ENCODE measurements at regions not wholly inside any gene's neighbourhood (a gene's known extent, or its start where the extent isn't known, plus 50 kb on each side); places are given as distances from the start of the nearest gene placed in this dataset.
"Not testable (repeated sequence)": the region's sequence is repeated elsewhere in the genome, so short reads cannot be mapped to it uniquely, and the experiment has no call there.

- no peak for DNase-seq
These were observed 286.0 kb downstream of the ADGRL2 start for GRCh38 chr1:82086739-82087138.

GRCh38 chr1:82079607-82080006 is 278.9 kb downstream of the ADGRL2 start:
- DNase-seq, result no peak

DNA sequence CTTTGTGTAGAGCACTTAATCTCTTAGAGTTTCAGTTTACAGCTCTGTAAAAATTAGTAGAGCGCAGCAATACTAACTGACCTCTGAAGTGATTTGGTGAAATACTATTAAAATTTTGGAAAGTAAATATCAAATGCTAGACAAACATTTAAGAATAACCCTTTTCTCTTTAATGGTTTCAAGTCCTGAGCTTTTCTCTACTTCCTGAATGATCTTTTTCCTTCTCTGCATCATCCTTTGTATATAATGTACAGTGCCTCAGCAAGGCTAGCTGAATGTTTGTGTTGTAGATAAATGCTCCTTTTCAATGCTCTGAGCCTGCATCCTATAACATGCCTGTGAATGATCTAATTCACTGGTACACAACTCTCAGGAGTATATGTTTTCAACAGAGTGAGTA is 272.9 kb downstream of the ADGRL2 start:
- DNase-seq, result no peak

GRCh38 chr1:82073071-82073470 is 272.3 kb downstream of the ADGRL2 start:
- no peak for DNase-seq

GRCh38 chr1:82065916-82066315 is 265.2 kb downstream of the ADGRL2 start:
- DNase-seq, result no peak

DNA sequence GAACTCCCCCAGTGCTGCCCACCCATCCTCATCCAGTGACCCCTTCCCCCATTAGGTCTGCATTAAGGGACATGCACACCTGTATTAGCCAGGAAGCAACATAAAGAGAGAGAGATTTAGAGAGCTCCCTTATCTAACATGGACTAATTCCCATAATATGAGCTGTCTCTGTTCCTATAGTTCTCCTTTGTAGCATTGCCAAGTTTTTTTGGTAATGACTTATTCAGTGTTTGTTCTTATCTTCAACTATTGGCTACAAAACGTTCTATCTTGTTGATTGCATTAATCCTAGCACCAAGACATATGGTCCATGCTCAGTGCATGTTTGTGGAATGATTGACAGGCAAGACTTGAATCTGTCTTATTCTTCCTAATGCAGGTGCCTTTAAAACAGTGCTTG is 264.0 kb downstream of the ADGRL2 start:
- no peak for DNase-seq

DNA sequence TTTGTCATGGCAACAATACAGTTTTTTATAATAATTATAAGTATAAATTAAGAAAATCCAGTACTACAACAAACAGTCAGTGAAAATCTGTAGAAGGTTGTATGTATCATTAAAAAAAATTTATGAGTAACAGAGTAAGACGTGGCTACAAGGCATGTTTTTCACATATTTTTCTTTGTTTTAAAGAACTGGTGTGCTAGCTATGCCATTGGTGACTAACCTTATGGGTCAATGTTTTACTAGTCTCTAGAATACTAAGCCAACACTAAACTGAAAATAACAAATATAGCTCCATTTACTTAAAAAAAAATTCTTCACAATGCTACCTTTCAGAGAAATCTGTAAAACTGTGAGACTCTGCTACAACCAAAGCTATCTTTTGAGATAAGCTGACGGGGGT is 261.5 kb downstream of the ADGRL2 start:
- DNase-seq, result no peak

GRCh38 chr1:82059959-82060358 is 259.2 kb downstream of the ADGRL2 start:
- no peak for DNase-seq

GRCh38 chr1:82057011-82057410 is 256.3 kb downstream of the ADGRL2 start:
- DNase-seq, result no peak

- not testable (repeated sequence) for DNase-seq
These were observed 254.6 kb downstream of the ADGRL2 start for GRCh38 chr1:82055375-82055774.

DNA sequence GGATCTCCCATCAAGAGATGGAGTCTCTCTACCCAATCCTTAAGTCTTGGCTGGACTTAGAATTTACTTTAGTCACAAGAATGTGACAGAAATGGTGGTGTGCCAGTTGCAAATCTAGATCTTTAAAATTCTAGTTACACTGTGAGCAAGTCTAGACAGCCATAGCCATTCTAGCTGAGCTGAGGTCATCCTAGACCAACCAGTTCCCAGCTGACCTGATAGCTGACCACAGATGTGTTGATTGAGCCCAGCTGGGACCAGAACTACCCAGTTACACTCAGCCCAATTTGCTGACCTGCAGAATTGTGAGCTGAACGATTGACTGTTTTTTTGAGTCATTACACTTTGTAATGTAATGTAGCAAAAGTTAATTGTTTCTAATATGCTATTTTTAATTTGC is 251.8 kb downstream of the ADGRL2 start:
- no peak for DNase-seq

DNA sequence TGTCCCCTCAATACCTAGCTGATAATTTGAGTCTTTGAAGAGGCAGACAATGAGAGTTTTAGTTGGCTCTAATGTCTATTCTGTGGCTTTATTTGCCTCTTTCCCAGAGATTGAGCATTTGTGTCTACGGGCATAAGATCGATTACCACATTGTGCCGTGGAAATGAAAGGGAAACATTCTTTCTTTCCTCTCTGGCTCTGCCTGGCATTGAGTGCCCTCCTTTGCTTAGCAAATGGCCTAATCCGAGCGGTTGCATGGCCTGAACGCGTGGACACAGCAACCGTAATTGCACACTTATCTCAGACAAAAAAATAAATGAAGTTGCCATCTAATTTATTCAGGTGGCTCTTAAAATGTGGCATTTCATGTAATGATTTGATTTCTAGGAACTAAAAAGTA is 247.9 kb downstream of the ADGRL2 start:
- no peak for DNase-seq

DNA sequence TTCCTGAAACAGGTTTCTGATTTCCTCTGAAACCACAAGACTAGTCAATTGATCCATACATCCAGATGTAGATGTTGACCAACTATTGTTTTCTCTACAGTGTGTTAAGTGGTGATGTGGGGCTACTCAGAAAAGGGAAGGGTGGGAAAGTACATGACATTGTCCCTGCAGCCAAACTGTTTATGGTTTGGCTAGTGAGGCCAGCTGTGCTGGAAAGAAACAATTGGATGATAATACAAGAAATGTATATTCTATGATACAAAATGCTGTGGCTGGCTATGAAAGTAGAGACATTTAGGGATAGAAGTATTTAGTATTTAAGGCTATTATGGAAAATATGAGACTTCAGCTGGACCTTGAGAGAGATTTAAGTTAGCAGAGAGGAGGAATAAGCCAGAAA is 244.5 kb downstream of the ADGRL2 start:
- DNase-seq, result no peak

GRCh38 chr1:82044536-82044935 is 243.8 kb downstream of the ADGRL2 start:
- DNase-seq, result no peak

DNA sequence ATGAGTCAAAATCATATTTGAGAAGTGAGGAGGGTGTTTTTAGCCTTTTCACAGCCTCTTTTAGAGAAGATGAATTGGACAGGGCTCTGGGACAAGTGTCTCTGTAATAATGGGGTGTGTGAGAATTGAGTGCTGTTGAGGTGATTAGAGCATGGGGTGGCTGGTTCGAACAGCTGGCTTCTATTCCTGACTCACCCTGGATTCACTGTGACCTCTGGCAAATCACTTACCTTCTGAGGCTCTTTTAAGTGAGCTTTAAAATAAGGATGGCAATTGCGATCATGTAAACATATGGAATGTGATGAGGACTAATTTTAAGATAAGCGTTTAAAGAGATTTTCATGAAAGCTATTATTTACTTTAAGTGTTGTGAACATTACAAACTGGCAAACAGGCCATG is 243.4 kb downstream of the ADGRL2 start:
- no peak for DNase-seq

DNA sequence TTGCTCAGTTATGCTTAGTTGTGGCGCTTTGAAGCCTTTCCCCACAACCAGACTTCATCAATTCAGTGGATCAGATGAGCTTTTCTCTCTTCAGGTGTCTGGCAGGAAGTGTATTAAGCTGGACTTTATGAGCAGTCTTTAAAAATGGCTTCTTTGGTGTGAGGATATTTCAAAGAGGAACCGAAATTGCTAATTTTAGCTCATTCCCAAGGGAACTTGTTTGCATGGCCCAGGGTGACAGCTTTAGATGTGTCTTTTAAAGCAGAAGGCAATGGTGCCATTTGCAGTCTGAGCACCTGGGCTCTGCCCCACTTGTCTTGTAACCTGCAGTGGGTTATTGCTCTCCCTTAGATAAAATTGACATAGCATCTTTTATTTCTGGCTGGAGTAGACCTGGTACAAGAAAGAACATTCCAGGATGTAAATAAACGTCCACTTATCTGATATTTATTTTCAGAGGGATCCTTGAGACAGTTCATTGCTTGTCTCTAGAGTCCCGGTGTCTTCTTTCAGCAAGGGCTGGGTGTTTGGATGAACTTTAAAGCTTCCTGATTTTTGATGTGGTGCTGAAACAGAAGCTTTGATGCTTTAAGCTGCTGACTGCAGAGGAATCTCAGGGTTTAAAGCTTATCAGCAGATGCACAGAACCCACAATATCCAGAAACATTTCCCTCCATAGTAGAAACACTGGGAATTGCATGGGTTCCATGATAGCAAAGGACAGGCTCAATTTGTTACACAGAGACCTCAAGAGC is 241.7 kb downstream of the ADGRL2 start:
- no peak for DNase-seq
